GM12891 (cell line): ENCODE measurements at regions not wholly inside any gene's neighbourhood (a gene's known extent, or its start where the extent isn't known, plus 50 kb on each side); places are given as distances from the start of the nearest gene placed in this dataset.

ENCODE experiments used
- DNase-seq: peaks from one replicate; pipeline ENCODE4 v3.0.0; 2011; ENCODE audit warnings: low spot score; ENCODE audit not compliant: insufficient read length
- FAIRE-seq: peaks from 2 replicates; lab custom pipeline; 2011; peaks lifted over from hg19 to GRCh38; lab: Jason Lieb, UNC
- PAX5 ChIP-seq: IDR thresholded peaks from 2 replicates; pipeline ENCODE4 v1.6.1; 2011; ENCODE audit warnings: low read length, moderate library complexity, mild to moderate bottlenecking; ENCODE audit not compliant: insufficient read depth, severe bottlenecking
- POLR2A ChIP-seq: IDR thresholded peaks from 2 replicates; pipeline ENCODE4 v1.6.1; 2011; ENCODE audit warnings: low read depth, low read length, control low read depth
- POLR2AphosphoS5 ChIP-seq: IDR thresholded peaks from 2 replicates; pipeline ENCODE4 v1.6.1; 2011; ENCODE audit warnings: low read depth, low read length, control low read depth
- POU2F2 ChIP-seq: IDR thresholded peaks from 2 replicates; pipeline ENCODE4 v1.6.1; 2011; ENCODE audit warnings: low read depth, mild to moderate bottlenecking, control low read depth, low read length, moderate library complexity
- SPI1 ChIP-seq: IDR thresholded peaks from 2 replicates; pipeline ENCODE4 v1.6.1; 2011; ENCODE audit warnings: low read depth, low read length, control low read depth
- TAF1 ChIP-seq: IDR thresholded peaks from 2 replicates; pipeline ENCODE4 v1.6.1; 2011; ENCODE audit warnings: low read depth, low read length, control low read depth

GRCh38 chr5:10009802-10010201, 239.9 kb downstream of the ATPSCKMT start:
- FAIRE-seq (no peak), DNase-seq (no peak)
- TF ChIP-seq POU2F2, result no peak
- no peak for TF ChIP-seq TAF1
- no peak for TF ChIP-seq PAX5
- no peak for TF ChIP-seq POLR2AphosphoS5
- no peak for TF ChIP-seq SPI1
- no peak for TF ChIP-seq POLR2A

- no peak for FAIRE-seq
- TF ChIP-seq SPI1, result no peak
- TF ChIP-seq POLR2AphosphoS5, result no peak
- TF ChIP-seq TAF1, result no peak
- TF ChIP-seq PAX5, result no peak
- TF ChIP-seq POLR2A, result no peak
- no peak for TF ChIP-seq POU2F2
- DNase-seq, result no peak
These were observed 262.6 kb downstream of the ATPSCKMT start for GRCh38 chr5:9987101-9987500.

- FAIRE-seq (no peak), DNase-seq (no peak)
- TF ChIP-seq TAF1 (no peak), PAX5 (no peak)
These were observed 272.6 kb downstream of the ATPSCKMT start for GRCh38 chr5:9977070-9977469.

- FAIRE-seq (no peak), DNase-seq (no peak)
- TF ChIP-seq POLR2AphosphoS5 (no peak), SPI1 (no peak), TAF1 (no peak)
These were observed 273.1 kb downstream of the ATPSCKMT start for GRCh38 chr5:9976621-9977020.

GRCh38 chr5:9972059-9972458, 277.6 kb downstream of the ATPSCKMT start:
- TF ChIP-seq TAF1 (no peak), POLR2A (no peak)
- FAIRE-seq, result no peak

GRCh38 chr5:9971301-9971700, 278.4 kb downstream of the ATPSCKMT start:
- TF ChIP-seq POLR2A, result no peak
- FAIRE-seq, result no peak
- DNase-seq, result no peak

More at GRCh38 chr5:9972059-9972458, 277.6 kb downstream of the ATPSCKMT start:
- DNase-seq, result no peak

GRCh38 chr5:9958914-9959313, 290.8 kb downstream of the ATPSCKMT start:
- FAIRE-seq, result no peak
- TF ChIP-seq POU2F2 (no peak), TAF1 (no peak), SPI1 (no peak), POLR2A (no peak), PAX5 (no peak), POLR2AphosphoS5 (no peak)
- DNase-seq, result no peak

- TF ChIP-seq PAX5, result no peak
- TF ChIP-seq TAF1, result no peak
- no peak for TF ChIP-seq POLR2AphosphoS5
- no peak for TF ChIP-seq SPI1
- no peak for TF ChIP-seq POLR2A
- no peak for TF ChIP-seq POU2F2
- FAIRE-seq (no peak), DNase-seq (no peak)
These were observed 292.5 kb downstream of the ATPSCKMT start for GRCh38 chr5:9957214-9957613.

- TF ChIP-seq POLR2A (no peak), POU2F2 (no peak)
- no peak for FAIRE-seq
- no peak for DNase-seq
These were observed 293.0 kb downstream of the ATPSCKMT start for GRCh38 chr5:9956725-9957124.

- TF ChIP-seq SPI1, result no peak
- no peak for DNase-seq
- no peak for FAIRE-seq
These were observed 294.1 kb downstream of the ATPSCKMT start for GRCh38 chr5:9955586-9955985.

GRCh38 chr5:9954869-9955268, 294.8 kb downstream of the ATPSCKMT start:
- FAIRE-seq (no peak), DNase-seq (no peak)
- TF ChIP-seq TAF1 (no peak), PAX5 (no peak), SPI1 (no peak)

GRCh38 chr5:9953691-9954090, 296.0 kb downstream of the ATPSCKMT start:
- FAIRE-seq (no peak), DNase-seq (no peak)
- TF ChIP-seq PAX5 (no peak), POLR2A (no peak), SPI1 (no peak), POLR2AphosphoS5 (no peak), TAF1 (no peak), POU2F2 (no peak)
